ENCODE measurements at regions not wholly inside any gene's neighbourhood (a gene's known extent, or its start where the extent isn't known, plus 50 kb on each side); places are given as distances from the start of the nearest gene placed in this dataset.
"Not testable (repeated sequence)": the region's sequence is repeated elsewhere in the genome, so short reads cannot be mapped to it uniquely, and the experiment has no call there.

GRCh38 chr3:107193116-107193515 is 184.1 kb upstream of the CCDC54 start:
- ATAC-seq (no peak), DNase-seq (no peak)
- Histone ChIP-seq H3K4me3 (no peak overlapping the region), H3K9me3 (no peaks in the 10 kb centered on the region), H3K4me1 (no peaks in the 10 kb centered on the region), H3K27ac (no peak overlapping the region), H3K27me3 (no peaks in the 10 kb centered on the region), H3K36me3 (replicated peaks in 1 of 2; ENCODE audit: insufficient read depth in 1 of 2, low read depth in 2 of 2) (no peaks in the 10 kb centered on the region)
- intact Hi-C loops (cut with DNase I): no loop called here
- 79 to 84% methylated on average over 1 of the region's 1 CpG for WGBS, 2 donors
- TF ChIP-seq POLR2A (IDR thresholded peaks at IDR 0.05): no peak
- TF ChIP-seq CTCF (IDR thresholded peaks at IDR 0.05): no peak

- no peak overlapping the region for H3K4me3 ChIP-seq
- no peaks in the 10 kb centered on the region for H3K4me1 ChIP-seq
- no peak overlapping the region for H3K27ac ChIP-seq
- DNase-seq (no peak), ATAC-seq (peak; percentile 18)
- TF ChIP-seq CTCF (IDR thresholded peaks at IDR 0.05) (no peak), POLR2A (IDR thresholded peaks at IDR 0.05) (no peak)
- no peaks in the 10 kb centered on the region for H3K9me3 ChIP-seq
- 61 to 75% methylated on average over 8 to 9 of the region's 9 CpGs for WGBS, 2 donors
- H3K36me3 ChIP-seq (replicated peaks in 1 of 2; ENCODE audit: insufficient read depth in 1 of 2, low read depth in 2 of 2): no peaks in the 10 kb centered on the region
- no peaks in the 10 kb centered on the region for H3K27me3 ChIP-seq
- intact Hi-C loops (cut with DNase I): no loop called here
These were observed 178.6 kb upstream of the CCDC54 start for GRCh38 chr3:107198581-107199181.

- DNase-seq (no peak), ATAC-seq (no peak)
- H3K27me3 ChIP-seq: no peaks in the 10 kb centered on the region
- no peaks in the 10 kb centered on the region for H3K36me3 ChIP-seq (replicated peaks in 1 of 2; ENCODE audit: insufficient read depth in 1 of 2, low read depth in 2 of 2)
- H3K4me1 ChIP-seq: no peaks in the 10 kb centered on the region
- no peak overlapping the region for H3K4me3 ChIP-seq
- H3K27ac ChIP-seq: no peak overlapping the region
- no peak for TF ChIP-seq CTCF (IDR thresholded peaks at IDR 0.05)
- no peak for TF ChIP-seq POLR2A (IDR thresholded peaks at IDR 0.05)
- H3K9me3 ChIP-seq: no peaks in the 10 kb centered on the region
- intact Hi-C loops (cut with DNase I): no loop called here
- 65 to 72% methylated on average over 1 of the region's 1 CpG for WGBS, 2 donors
These were observed 176.1 kb upstream of the CCDC54 start for GRCh38 chr3:107201146-107201545.

- H3K27me3 ChIP-seq; H3K27ac ChIP-seq; DNase-seq; H3K4me1 ChIP-seq; ATAC-seq; intact Hi-C loops (cut with DNase I); H3K9me3 ChIP-seq; H3K36me3 ChIP-seq (replicated peaks in 1 of 2; ENCODE audit: insufficient read depth in 1 of 2, low read depth in 2 of 2); H3K4me3 ChIP-seq: not testable (repeated sequence)
These were observed 174.4 kb upstream of the CCDC54 start for GRCh38 chr3:107202885-107203284.

- no peak for ATAC-seq
- Histone ChIP-seq H3K4me3 (no peak overlapping the region), H3K27me3 (no peaks in the 10 kb centered on the region), H3K4me1 (peaks cover 19% of the 10 kb centered on the region), H3K36me3 (replicated peaks in 1 of 2; ENCODE audit: insufficient read depth in 1 of 2, low read depth in 2 of 2) (no peaks in the 10 kb centered on the region), H3K9me3 (no peaks in the 10 kb centered on the region), H3K27ac (no peak overlapping the region)
- TF ChIP-seq POLR2A (IDR thresholded peaks at IDR 0.05): no peak
- TF ChIP-seq CTCF (IDR thresholded peaks at IDR 0.05): no peak
- intact Hi-C loops (cut with DNase I): no loop called here
- no peak for DNase-seq
These were observed 173.1 kb upstream of the CCDC54 start for GRCh38 chr3:107204121-107204520.

Data from body of pancreas (tissue), 4 donors.